Peyer's patch (tissue), 4 donors: ENCODE measurements at regions not wholly inside any gene's neighbourhood (a gene's known extent, or its start where the extent isn't known, plus 50 kb on each side); places are given as distances from the start of the nearest gene placed in this dataset.

Experiments used
- POLR2A ChIP-seq, 2 donors: fragments of 450-650 bp; IDR thresholded peaks; one replicate each; pipeline ENCODE4 v1.5.1; 2017; ENCODE audit warnings: antibody characterized with exemption in 2 of 2, mild to moderate bottlenecking in 2 of 2, moderate library complexity in 2 of 2
- TF ChIP-seq, protein P1 (sequence below), 6 experiments: fragments of 450-650 bp in 4 of 6; fragments of 200-600 bp in 2 of 6; sonication (generic) in 1 of 6; IDR thresholded peaks; one replicate each; pipeline ENCODE4 v1.5.1; 2017 to 2019; ENCODE audit warnings: antibody characterized with exemption in 6 of 6, mild to moderate bottlenecking in 3 of 6, moderate library complexity in 1 of 6

DNA sequence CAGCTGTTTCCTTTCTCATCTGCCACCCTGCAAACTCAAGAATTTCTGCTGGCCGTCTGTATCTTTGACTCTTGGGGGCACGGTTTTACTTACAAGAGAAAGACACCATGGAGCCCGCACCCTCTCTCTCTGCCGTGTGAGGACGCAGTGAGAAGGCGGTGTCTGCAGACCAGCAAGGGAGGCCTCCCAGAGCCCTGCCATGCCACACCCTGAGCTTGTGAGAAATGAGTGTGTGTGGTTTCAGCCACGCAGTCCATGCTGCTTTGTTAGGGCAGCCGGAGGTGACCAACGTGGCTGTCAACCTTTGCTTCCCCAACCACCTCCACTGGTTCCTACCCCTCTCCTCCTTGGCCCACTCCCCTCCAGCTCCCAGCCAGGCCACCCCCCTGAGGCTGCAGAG lies 70.1 kb upstream of the NUP50 start:
- TF ChIP-seq, protein P1, sequence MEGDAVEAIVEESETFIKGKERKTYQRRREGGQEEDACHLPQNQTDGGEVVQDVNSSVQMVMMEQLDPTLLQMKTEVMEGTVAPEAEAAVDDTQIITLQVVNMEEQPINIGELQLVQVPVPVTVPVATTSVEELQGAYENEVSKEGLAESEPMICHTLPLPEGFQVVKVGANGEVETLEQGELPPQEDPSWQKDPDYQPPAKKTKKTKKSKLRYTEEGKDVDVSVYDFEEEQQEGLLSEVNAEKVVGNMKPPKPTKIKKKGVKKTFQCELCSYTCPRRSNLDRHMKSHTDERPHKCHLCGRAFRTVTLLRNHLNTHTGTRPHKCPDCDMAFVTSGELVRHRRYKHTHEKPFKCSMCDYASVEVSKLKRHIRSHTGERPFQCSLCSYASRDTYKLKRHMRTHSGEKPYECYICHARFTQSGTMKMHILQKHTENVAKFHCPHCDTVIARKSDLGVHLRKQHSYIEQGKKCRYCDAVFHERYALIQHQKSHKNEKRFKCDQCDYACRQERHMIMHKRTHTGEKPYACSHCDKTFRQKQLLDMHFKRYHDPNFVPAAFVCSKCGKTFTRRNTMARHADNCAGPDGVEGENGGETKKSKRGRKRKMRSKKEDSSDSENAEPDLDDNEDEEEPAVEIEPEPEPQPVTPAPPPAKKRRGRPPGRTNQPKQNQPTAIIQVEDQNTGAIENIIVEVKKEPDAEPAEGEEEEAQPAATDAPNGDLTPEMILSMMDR (IDR thresholded peaks at IDR 0.05) = no peak
- TF ChIP-seq POLR2A (IDR thresholded peaks at IDR 0.05) = no peak
